OCI-LY7 (cell line): ENCODE measurements at regions not wholly inside any gene's neighbourhood (a gene's known extent, or its start where the extent isn't known, plus 50 kb on each side); places are given as distances from the start of the nearest gene placed in this dataset.
"Not testable (repeated sequence)": the region's sequence is repeated elsewhere in the genome, so short reads cannot be mapped to it uniquely, and the experiment has no call there.

Source experiments
- EZH2phosphoT487 ChIP-seq: fragments of 200-600 bp; sonication (generic); IDR thresholded peaks from 2 replicates; pipeline ENCODE4 v1.6.1; 2018; ENCODE audit warnings: low read depth, borderline replicate concordance, mild to moderate bottlenecking, mixed run types, antibody characterized with exemption, low read length, moderate library complexity, mixed read lengths
- TF ChIP-seq, protein P1 (sequence below): fragments of 200-600 bp; sonication (generic); conservative IDR thresholded peaks from 2 replicates; pipeline ENCODE4 v1.5.1; 2014; ENCODE audit warnings: mild to moderate bottlenecking, antibody characterized with exemption, low read length, moderate library complexity, mixed read lengths

DNA sequence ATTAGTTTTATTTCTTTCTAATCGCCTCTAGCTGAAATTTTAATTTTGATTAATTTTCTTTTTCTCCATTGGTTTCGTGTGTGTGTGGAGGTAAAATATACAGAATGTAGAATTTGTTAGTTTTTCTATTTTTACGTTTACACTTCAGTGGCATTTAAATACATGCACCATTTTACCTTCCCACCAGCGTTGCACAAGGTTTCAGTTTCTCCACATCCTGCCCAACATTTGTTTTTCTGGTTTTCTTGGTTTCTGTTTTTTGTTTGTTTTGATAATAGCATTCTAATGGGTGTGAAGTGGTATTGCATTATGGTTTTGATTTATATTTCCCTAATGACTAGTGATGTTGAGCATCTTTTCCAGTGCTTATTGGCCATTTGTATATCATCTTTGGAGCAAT is 871.4 kb upstream of the DEFB115 start:
- TF ChIP-seq, protein P1, sequence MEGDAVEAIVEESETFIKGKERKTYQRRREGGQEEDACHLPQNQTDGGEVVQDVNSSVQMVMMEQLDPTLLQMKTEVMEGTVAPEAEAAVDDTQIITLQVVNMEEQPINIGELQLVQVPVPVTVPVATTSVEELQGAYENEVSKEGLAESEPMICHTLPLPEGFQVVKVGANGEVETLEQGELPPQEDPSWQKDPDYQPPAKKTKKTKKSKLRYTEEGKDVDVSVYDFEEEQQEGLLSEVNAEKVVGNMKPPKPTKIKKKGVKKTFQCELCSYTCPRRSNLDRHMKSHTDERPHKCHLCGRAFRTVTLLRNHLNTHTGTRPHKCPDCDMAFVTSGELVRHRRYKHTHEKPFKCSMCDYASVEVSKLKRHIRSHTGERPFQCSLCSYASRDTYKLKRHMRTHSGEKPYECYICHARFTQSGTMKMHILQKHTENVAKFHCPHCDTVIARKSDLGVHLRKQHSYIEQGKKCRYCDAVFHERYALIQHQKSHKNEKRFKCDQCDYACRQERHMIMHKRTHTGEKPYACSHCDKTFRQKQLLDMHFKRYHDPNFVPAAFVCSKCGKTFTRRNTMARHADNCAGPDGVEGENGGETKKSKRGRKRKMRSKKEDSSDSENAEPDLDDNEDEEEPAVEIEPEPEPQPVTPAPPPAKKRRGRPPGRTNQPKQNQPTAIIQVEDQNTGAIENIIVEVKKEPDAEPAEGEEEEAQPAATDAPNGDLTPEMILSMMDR: not testable (repeated sequence)
- TF ChIP-seq EZH2phosphoT487: not testable (repeated sequence)
